ENCODE measurements at regions not wholly inside any gene's neighbourhood (a gene's known extent, or its start where the extent isn't known, plus 50 kb on each side); places are given as distances from the start of the nearest gene placed in this dataset.

DNA sequence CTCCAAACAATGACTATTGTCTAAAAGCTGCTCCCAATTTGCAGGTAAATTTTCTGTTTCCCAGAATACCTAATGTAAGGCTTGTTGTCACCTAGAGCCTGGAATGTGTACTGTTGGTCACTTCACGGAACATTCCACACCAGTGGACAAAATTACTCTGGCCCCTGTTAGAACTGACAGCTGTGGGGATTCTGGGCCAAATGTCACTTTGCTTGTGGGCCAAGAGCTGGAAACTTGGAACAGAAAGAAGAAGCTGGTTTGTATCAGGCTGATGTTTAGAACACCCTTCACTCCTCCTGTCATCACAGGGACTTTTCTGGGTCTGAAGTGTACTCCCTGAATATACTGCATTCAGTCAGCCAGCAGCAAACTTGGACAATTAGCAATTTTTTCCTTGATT is 495.6 kb upstream of the SYT4 start:
- in situ Hi-C loops (cut with MboI; ENCODE audit: low sequenced_read_pairs, unreplicated experiment) = no loop called here

DNA sequence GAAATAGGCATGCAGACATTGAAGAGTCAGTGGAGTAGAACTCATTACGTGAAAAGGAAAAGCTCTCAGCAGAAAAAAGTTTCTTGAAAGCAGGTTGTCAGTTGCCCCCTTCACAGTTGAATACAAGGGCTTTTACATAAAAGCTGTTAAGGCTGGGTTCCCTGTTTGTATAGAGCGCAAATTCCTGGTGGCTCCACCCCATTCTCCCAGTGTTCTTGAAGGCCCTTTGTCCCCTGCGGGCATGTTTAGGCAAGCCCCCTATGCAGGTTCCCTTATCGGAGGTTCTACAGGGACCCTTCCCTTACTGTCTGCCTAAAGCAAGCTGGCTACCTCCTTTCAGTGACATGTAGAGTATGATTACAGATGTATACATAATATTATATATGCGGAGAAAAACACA is 497.2 kb upstream of the SYT4 start:
- TF ChIP-seq, protein P1, sequence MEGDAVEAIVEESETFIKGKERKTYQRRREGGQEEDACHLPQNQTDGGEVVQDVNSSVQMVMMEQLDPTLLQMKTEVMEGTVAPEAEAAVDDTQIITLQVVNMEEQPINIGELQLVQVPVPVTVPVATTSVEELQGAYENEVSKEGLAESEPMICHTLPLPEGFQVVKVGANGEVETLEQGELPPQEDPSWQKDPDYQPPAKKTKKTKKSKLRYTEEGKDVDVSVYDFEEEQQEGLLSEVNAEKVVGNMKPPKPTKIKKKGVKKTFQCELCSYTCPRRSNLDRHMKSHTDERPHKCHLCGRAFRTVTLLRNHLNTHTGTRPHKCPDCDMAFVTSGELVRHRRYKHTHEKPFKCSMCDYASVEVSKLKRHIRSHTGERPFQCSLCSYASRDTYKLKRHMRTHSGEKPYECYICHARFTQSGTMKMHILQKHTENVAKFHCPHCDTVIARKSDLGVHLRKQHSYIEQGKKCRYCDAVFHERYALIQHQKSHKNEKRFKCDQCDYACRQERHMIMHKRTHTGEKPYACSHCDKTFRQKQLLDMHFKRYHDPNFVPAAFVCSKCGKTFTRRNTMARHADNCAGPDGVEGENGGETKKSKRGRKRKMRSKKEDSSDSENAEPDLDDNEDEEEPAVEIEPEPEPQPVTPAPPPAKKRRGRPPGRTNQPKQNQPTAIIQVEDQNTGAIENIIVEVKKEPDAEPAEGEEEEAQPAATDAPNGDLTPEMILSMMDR (IDR thresholded peaks at IDR 0.05; ENCODE audit: borderline replicate concordance, control extremely low read depth, extremely low read depth, insufficient read depth, missing control alignments) = no peak
- no peak for DNase-seq (ENCODE audit: low spot score)
- in situ Hi-C loops (cut with MboI; ENCODE audit: low sequenced_read_pairs, unreplicated experiment) = no loop called here

More for the DNA sequence above, 495.6 kb upstream of the SYT4 start:
- DNase-seq (ENCODE audit: low spot score) = no peak
- TF ChIP-seq, protein P1 (IDR thresholded peaks at IDR 0.05; ENCODE audit: borderline replicate concordance, control extremely low read depth, extremely low read depth, insufficient read depth, missing control alignments) = no peak

DNA sequence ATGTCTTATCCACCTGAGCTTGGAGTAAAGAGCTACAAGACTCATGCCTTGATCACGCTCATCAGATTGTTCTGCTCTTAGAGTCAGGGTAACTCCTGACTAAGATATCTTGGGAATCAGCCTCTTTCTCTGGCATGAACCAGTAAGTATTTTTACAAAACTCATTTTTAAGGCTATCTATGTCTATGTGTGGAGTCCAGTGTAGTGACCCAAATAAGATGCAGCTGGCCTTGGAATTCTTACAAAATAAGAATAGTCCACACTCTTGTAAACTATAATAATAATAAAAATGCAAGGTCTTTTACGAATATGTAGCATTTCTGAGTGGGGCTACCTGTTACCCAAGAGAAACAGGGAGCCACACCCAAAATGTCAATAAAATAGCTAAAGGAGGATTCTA is 498.3 kb upstream of the SYT4 start:
- no peak for DNase-seq (ENCODE audit: low spot score)
- in situ Hi-C loops (cut with MboI; ENCODE audit: low sequenced_read_pairs, unreplicated experiment) = no loop called here
- TF ChIP-seq, protein P1 (IDR thresholded peaks at IDR 0.05; ENCODE audit: borderline replicate concordance, control extremely low read depth, extremely low read depth, insufficient read depth, missing control alignments) = no peak

DNA sequence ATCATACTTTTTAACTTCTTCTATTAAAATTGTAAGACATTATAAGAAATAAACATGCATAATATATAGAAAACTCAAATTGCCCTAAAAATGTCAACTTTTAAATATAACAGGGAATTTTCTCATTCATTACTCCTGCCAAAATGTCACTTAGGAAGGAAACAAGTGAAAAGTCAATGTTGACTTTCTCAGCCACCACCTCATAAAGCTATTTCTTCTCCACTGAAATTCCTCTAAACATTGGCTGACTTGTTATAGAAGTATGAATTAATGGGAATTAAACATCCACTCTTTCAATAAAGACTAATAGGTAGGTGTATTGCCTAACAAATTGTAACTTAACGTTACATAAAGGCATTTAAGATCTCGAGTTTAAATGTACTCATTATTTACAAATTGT is 499.7 kb upstream of the SYT4 start:
- in situ Hi-C loops (cut with MboI; ENCODE audit: low sequenced_read_pairs, unreplicated experiment) = no loop called here
- TF ChIP-seq, protein P1 (IDR thresholded peaks at IDR 0.05; ENCODE audit: borderline replicate concordance, control extremely low read depth, extremely low read depth, insufficient read depth, missing control alignments) = no peak
- DNase-seq (ENCODE audit: low spot score) = no peak

DNA sequence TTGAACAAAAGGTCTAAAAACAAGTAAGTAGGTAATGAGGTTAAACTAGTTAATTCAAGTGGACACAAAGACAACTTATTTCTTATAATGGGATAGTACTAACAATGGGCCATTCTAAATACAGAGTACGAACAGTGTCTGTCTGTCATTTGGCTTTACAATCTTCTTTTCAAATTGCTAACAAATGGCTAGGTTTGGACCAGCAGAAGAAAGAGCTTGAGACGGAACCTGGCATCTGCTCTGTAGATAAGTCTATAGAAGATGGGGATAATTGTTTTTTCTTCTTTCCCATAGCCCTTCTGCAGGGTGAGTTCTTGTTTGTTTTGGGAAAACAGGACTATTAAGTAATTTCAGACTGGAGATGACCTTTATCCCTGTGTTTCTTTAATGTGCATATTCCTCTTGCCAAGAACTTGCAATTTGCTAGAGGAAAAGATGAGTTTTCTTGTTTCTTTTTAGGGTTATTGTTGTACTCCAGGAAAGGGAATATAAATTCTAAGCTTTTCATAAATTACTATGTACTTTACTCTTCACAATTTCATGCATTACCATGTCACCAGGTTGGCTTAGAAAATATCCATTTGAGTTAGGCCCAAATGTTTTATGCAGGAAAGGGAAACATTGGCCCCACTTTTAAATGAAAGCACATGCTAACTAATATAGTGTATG is 500.5 kb upstream of the SYT4 start:
- in situ Hi-C loops (cut with MboI; ENCODE audit: low sequenced_read_pairs, unreplicated experiment) = no loop called here

DNA sequence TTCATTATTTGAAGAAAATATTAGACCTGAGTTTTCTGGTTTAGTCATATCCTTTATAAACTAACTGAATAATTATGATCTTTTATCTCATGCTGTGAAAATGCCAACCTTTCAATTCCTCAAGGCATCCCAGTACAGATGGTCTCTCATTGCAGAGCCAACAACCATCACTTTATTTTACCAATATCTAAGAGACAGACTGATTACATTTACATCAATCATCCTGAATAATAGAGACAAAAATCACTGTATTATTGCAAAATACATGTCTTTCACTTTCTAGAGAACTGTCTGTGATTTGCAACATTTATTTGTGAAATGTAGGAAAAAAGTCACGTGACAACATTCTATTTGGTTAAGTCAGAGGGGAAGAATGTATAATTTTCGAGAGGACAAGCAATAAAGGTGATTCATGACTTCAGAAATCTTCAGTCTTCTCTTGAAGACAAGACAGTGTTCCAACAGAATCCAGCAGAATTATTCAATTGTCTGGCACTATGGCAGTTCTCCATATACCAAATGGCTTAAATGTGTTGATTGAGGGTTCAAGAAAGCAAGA is 503.6 kb upstream of the SYT4 start:
- TF ChIP-seq, protein P1 (IDR thresholded peaks at IDR 0.05; ENCODE audit: borderline replicate concordance, control extremely low read depth, extremely low read depth, insufficient read depth, missing control alignments) = no peak
- no peak for DNase-seq (ENCODE audit: low spot score)
- in situ Hi-C loops (cut with MboI; ENCODE audit: low sequenced_read_pairs, unreplicated experiment) = no loop called here

More for the DNA sequence above, 500.5 kb upstream of the SYT4 start:
- no peak for DNase-seq (ENCODE audit: low spot score)
- TF ChIP-seq, protein P1 (IDR thresholded peaks at IDR 0.05; ENCODE audit: borderline replicate concordance, control extremely low read depth, extremely low read depth, insufficient read depth, missing control alignments) = no peak
